Lung (tissue), 11 donors: ENCODE measurements at regions not wholly inside any gene's neighbourhood (a gene's known extent, or its start where the extent isn't known, plus 50 kb on each side); places are given as distances from the start of the nearest gene placed in this dataset.

Experiments
- ATAC-seq: fragments of 200-7000 bp; cut with Tn5 transposase; one replicate; pipeline ENCODE4 v1.9.1; 2020; ENCODE audit warnings: moderate number of reproducible peaks; ENCODE audit not compliant: insufficient read depth, low FRiP score
- DNase-seq, 3 donors: peaks; one replicate each; pipeline ENCODE4 v3.0.0-alpha.2; 2013 to 2017
- H3K27ac ChIP-seq, 2 donors: one replicate each; pipeline ENCODE4 v1.5.1; 2013; ENCODE audit warnings: mild to moderate bottlenecking in 2 of 2, moderate library complexity in 2 of 2, control low read depth in 1 of 2, inconsistent platforms in 1 of 2, low read depth in 1 of 2, low read length in 1 of 2
- H3K27me3 ChIP-seq, 3 donors: one replicate each; pipeline ENCODE4 v1.5.1; 2013; ENCODE audit warnings: low read length in 2 of 3; ENCODE audit not compliant: control insufficient read depth in 3 of 3, insufficient read depth in 3 of 3
- H3K36me3 ChIP-seq, 4 donors: one replicate each; pipeline ENCODE4 v1.5.1; 2013; ENCODE audit warnings: low read length in 4 of 4, mild to moderate bottlenecking in 1 of 4, moderate library complexity in 1 of 4; ENCODE audit not compliant: control insufficient read depth in 4 of 4, insufficient read depth in 4 of 4
- H3K4me1 ChIP-seq, 5 donors: one replicate each; pipeline ENCODE4 v1.5.1; 2013; ENCODE audit warnings: low read length in 5 of 5, mild to moderate bottlenecking in 2 of 5, moderate library complexity in 1 of 5; ENCODE audit not compliant: control insufficient read depth in 5 of 5, insufficient read depth in 5 of 5
- H3K4me3 ChIP-seq: one replicate; pipeline ENCODE4 v1.5.1; 2013; ENCODE audit warnings: mild to moderate bottlenecking, control low read depth, moderate library complexity
- H3K9ac ChIP-seq, 2 donors: one replicate each; pipeline ENCODE4 v1.5.1; 2013; ENCODE audit warnings: low read length in 2 of 2, control low read depth in 1 of 2; ENCODE audit not compliant: insufficient read depth in 1 of 2
- H3K9me3 ChIP-seq, 4 donors: one replicate each; pipeline ENCODE4 v1.5.1; 2013; ENCODE audit warnings: low read length in 3 of 4, mild to moderate bottlenecking in 1 of 4, moderate library complexity in 1 of 4; ENCODE audit not compliant: control insufficient read depth in 4 of 4, insufficient read depth in 3 of 4
- WGBS, 2 donors: extraction: QIAGEN DNeasy Blood & Tissue Kit; methylation state at CpG; one replicate each; pipeline ENCODE4 v1.1.7; 2013; 5-methylcytosine and 5-hydroxymethylcytosine counted together
- TF ChIP-seq, protein P1 (sequence below): IDR thresholded peaks from 2 replicates; pipeline ENCODE4 v1.5.1; 2012; ENCODE audit warnings: mild to moderate bottlenecking; ENCODE audit errors: control extremely low read depth, extremely low read depth
- donor health status: control.
- donor health status: control.
- donor health status: Bipolar disorder and iron deficiency.
- donor health status: healthy.
- donor health status: DM: yes; HTN: yes; CAD: no.

DNA sequence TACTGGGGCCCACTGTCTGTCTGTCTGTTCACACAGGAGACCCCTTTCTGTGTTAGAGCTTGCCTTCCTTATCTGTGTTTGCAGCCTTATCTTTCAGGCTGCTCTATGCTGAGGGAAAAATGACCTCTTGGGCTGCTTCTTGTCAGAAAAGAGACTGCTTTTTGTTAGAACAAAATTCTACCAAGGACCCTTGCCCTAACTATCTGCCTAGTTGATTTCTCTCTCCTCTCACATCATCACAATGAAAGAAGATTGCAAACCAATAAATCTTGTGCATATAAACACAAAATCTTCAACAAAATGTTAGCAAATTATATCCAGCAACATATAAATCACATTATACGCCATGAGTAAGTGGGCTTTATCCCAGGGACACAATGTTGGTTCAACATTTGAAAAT is 1117.7 kb downstream of the CDH11 start:
- H3K36me3 ChIP-seq, result no peaks in the 10 kb centered on the region
- ATAC-seq, result no peak
- H3K27ac ChIP-seq, result no peak overlapping the region
- 70 to 76% methylated on average over 1 of the region's 1 CpG for WGBS, 2 donors
- H3K9ac ChIP-seq, result no peak overlapping the region
- TF ChIP-seq, protein P1, sequence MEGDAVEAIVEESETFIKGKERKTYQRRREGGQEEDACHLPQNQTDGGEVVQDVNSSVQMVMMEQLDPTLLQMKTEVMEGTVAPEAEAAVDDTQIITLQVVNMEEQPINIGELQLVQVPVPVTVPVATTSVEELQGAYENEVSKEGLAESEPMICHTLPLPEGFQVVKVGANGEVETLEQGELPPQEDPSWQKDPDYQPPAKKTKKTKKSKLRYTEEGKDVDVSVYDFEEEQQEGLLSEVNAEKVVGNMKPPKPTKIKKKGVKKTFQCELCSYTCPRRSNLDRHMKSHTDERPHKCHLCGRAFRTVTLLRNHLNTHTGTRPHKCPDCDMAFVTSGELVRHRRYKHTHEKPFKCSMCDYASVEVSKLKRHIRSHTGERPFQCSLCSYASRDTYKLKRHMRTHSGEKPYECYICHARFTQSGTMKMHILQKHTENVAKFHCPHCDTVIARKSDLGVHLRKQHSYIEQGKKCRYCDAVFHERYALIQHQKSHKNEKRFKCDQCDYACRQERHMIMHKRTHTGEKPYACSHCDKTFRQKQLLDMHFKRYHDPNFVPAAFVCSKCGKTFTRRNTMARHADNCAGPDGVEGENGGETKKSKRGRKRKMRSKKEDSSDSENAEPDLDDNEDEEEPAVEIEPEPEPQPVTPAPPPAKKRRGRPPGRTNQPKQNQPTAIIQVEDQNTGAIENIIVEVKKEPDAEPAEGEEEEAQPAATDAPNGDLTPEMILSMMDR, result no peak
- no peaks in the 10 kb centered on the region for H3K27me3 ChIP-seq
- H3K4me3 ChIP-seq, result no peak overlapping the region
- peaks cover 0 to 16% (median 0%) of the 10 kb centered on the region in 5 donors for H3K4me1 ChIP-seq
- no peaks in the 10 kb centered on the region for H3K9me3 ChIP-seq
- peak in 2 of 3 donors; percentile 81 to 82 for DNase-seq

DNA sequence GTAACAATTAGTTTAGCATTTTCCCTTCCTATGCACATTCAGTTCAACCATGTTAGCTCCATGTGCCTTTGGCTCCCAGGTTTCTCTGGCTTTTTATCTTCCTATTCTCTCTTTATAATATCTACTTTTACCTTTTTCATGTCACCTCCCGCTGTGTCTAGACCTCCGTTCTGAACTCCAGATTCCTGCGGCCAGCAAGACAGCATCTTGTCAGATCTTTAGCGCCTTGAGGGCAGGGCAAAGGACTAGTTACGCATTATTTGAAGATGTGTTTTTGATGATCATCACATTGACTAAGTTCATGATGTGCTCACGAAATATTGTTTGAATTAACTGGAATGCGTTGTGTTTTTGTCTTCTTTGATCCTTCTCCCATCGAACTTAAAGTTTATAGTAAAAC is 1126.8 kb downstream of the CDH11 start:
- Histone ChIP-seq H3K36me3 (no peaks in the 10 kb centered on the region), H3K27me3 (no peaks in the 10 kb centered on the region), H3K9ac (no peak overlapping the region), H3K4me3 (no peak overlapping the region), H3K9me3 (no peaks in the 10 kb centered on the region), H3K4me1 (peaks cover 0 to 8% (median 0%) of the 10 kb centered on the region in 5 donors), H3K27ac (no peak overlapping the region)
- TF ChIP-seq, protein P1, result no peak
- ATAC-seq, result no peak
- DNase-seq, result peak; percentile 52 to 89 (median 82)
- 75 to 87% methylated on average over 8 of the region's 8 CpGs for WGBS, 2 donors

DNA sequence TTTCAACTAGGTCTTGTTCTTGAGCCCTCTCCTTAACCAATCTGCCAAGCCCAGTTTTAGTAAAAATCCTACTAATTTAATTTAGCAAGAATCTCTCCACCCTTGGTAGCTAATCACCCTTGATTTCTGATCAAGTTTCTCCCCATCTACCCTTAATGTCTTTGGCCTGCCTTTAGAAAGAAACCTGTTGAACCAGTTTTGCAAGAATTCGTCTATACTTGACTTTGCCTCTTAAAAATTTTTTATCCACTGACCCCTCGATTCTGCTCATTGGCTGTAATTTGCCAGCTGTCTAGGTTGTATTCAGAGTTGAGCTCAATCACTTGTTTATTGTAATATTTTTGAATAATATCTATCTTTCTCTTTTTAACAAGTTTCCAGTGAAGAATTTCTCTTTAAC is 1138.5 kb downstream of the CDH11 start:
- Histone ChIP-seq H3K9ac (no peak overlapping the region), H3K27ac (no peak overlapping the region), H3K27me3 (no peaks in the 10 kb centered on the region), H3K4me3 (no peak overlapping the region), H3K9me3 (peaks cover 0 to 3% (median 0%) of the 10 kb centered on the region in 4 donors), H3K36me3 (no peaks in the 10 kb centered on the region), H3K4me1 (peaks cover 0 to 14% (median 0%) of the 10 kb centered on the region in 5 donors)
- 51 to 58% methylated on average over 2 of the region's 2 CpGs for WGBS, 2 donors
- peak in 2 of 3 donors; percentile 47 to 66 for DNase-seq
- no peak for ATAC-seq
- TF ChIP-seq, protein P1, result no peak

DNA sequence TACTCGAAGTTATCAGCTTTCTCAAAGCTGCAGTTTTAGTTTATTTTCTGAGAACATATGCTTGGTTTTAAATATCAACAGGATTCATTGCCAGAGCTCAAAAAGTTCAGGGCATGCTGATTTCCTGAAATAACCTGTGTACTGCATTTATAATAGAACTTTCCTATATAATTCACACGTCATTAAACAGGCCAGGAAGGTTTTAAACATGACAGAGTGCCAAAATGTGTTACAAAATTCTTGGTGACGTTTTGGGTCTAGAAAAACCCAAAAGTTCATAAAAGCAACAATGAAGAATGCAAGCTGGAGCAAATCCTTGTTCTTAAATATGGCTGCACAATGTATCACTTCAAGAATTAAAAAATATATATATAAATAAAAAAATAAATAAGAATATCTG is 1139.1 kb downstream of the CDH11 start:
- TF ChIP-seq, protein P1, result no peak
- 47 to 56% methylated on average over 3 of the region's 3 CpGs for WGBS, 2 donors
- Histone ChIP-seq H3K4me3 (no peak overlapping the region), H3K27ac (no peak overlapping the region), H3K27me3 (no peaks in the 10 kb centered on the region), H3K9ac (no peak overlapping the region), H3K4me1 (peaks cover 0 to 14% (median 0%) of the 10 kb centered on the region in 5 donors), H3K9me3 (peaks cover 0 to 3% (median 0%) of the 10 kb centered on the region in 4 donors), H3K36me3 (no peaks in the 10 kb centered on the region)
- DNase-seq (peak in 2 of 3 donors; percentile 53 to 61), ATAC-seq (no peak)
